ENCODE measurements at regions not wholly inside any gene's neighbourhood (a gene's known extent, or its start where the extent isn't known, plus 50 kb on each side); places are given as distances from the start of the nearest gene placed in this dataset.

GRCh38 chr14:97655169-97655948 lies 858.2 kb downstream of the VRK1 start:
- DNase-seq (ENCODE audit: low spot score): no peak

GRCh38 chr14:97657609-97658008 lies 860.4 kb downstream of the VRK1 start:
- no peak for DNase-seq (ENCODE audit: low spot score)

- no peak for DNase-seq (ENCODE audit: low spot score)
Observed at GRCh38 chr14:97687944-97688630, 890.9 kb downstream of the VRK1 start.

DNA sequence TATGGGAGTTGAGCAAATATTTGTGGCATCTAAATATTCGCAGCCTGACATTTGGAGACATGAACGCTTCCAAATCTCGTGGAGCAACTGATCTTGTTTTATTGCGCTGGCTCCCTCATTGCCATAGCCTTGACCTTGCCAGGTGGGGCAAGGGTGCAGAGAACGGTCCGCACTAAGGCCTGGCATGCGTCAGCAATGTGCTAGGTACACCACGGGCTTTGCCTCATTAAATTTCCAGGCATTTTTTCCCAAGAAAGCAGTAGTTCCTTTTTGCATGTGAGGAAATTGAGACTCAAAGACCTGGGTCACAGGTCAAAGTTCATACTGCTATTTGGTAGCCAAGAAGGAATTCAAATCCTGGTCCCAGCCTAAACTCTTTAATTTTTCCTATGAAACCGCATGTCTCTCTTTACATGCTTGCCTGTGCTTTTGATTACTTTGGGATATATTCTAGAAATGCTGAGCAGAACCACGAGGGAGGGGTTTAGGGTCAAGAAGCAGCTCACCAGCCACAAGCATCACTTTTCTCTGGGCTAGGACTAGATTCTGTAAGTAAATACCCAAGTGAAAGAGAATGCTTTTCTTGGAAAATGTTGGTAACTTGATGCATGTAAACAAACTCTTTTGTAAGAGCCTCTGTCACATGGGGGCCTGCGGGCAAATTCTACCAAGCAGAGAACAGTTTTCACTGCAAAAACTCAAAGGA lies 891.6 kb downstream of the VRK1 start:
- DNase-seq (ENCODE audit: low spot score): no peak

- DNase-seq (ENCODE audit: low spot score): no peak
Observed at GRCh38 chr14:97692084-97692483, 894.9 kb downstream of the VRK1 start.

GRCh38 chr14:97695456-97695981 lies 898.3 kb downstream of the VRK1 start:
- no peak for DNase-seq (ENCODE audit: low spot score)

DNA sequence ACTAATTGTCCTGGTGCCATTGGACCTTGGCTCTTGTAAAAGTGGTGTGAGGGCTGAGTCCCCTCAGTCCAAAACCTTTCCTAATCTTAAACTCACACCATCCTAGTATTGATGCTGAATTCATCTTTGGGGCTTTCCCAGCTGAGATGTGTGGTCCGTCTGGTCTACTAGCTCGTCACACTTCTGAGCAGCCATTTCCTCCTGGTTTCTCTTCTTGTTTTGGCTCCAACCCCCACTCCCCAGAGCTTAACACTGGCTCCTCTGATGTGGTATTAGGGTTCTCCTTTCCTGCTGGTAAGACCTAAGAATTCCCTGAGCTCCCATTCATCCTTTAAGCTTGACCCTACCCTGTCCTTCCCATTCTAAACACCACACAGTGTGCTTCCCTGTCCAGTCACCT lies 900.6 kb downstream of the VRK1 start:
- DNase-seq (ENCODE audit: low spot score): no peak

DNA sequence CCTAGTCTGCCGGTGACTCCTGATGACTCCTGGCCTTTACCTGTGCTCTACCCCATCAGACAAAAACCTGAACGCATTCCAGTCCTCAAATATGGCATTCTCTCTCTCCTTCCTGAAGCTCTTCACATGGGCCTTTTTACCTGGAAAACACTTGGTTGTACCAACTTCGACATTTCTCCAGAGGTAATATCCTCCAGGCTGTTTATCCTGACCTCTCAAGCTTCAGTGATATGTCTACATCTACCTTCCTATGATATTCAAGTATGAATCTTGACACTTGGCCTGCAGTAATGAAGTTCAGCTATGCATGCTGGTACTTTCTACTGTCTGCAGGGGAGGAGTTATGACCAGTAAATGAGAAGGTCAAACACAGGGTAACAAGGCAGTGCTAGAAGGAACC lies 901.8 kb downstream of the VRK1 start:
- no peak for DNase-seq (ENCODE audit: low spot score)

- DNase-seq (ENCODE audit: low spot score): no peak
Observed at GRCh38 chr14:97703006-97703760, 906.0 kb downstream of the VRK1 start.

DNA sequence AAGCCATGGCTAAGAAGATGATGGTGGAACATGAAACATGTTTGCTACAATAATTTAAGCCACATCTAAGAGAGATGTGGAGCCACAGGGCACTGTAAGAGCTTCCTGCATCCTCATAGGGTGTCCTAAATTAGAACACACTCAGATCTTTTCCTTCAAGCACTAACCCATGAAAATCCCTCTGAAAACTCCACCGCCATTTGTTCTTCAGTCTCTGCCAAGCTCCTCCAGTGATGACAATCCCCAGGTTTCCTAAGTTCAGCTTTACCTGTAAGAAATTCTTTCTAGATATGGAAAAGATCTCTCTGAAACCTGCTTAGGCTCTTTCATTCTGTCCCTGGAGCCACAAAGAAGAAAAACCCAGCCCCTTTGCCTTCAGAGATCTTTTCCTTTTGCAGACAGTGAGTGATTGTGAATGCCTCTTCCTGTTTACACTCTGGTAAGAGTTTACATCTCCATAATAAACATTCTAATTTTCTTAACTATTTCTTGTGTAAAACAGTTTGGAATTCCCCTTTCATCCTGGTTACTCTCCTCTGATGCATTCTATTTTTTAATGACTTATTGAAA lies 907.2 kb downstream of the VRK1 start:
- DNase-seq (ENCODE audit: low spot score): no peak

- DNase-seq (ENCODE audit: low spot score): no peak
Observed at GRCh38 chr14:97705107-97705506, 907.9 kb downstream of the VRK1 start.

DNA sequence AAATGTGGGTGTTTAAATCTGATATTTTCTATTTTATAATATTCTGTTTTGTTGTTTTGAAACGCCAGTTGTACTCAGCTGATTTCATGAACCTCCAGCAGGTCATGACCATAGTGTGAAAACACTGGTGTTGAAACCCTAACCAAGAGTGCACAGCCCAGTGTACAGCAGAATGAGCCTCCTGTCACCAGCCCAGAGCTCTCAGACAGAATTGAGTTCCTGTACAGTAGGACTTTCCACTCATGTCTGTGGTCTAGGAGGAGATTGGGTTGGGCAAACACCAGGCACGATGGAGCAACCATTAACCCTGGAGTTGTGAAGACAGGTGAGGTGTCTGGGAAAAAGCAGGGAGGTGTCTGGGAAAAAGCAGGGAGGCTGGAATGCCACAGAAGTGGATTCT lies 908.8 kb downstream of the VRK1 start:
- no peak for DNase-seq (ENCODE audit: low spot score)

- DNase-seq (ENCODE audit: low spot score): no peak
Observed at GRCh38 chr14:97706819-97707218, 909.6 kb downstream of the VRK1 start.

GRCh38 chr14:97707603-97708002 lies 910.4 kb downstream of the VRK1 start:
- DNase-seq (ENCODE audit: low spot score): no peak

- DNase-seq (ENCODE audit: low spot score): no peak
Observed at GRCh38 chr14:97709552-97709951, 912.4 kb downstream of the VRK1 start.

DNA sequence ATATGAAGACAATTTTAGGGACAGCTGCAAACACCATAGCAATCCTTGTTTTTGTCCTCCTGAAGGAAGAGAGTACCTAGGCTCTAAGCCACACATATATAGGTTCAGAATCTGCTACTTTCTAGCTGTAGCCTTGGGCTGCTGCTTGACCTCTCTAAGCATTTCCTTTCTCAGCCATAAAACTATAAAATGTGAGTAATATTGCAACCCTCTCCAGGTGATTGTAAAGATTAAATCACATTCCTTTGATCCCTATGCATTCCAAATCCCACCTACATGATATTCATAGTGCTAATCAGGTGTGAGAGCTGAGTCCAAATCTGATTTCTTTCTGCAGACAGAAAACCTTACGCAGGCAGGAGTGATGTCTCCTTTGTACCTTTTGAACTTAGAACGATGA lies 913.5 kb downstream of the VRK1 start:
- no peak for DNase-seq (ENCODE audit: low spot score)

GRCh38 chr14:97712471-97712870 lies 915.3 kb downstream of the VRK1 start:
- DNase-seq (ENCODE audit: low spot score): no peak

GRCh38 chr14:97713023-97713422 lies 915.8 kb downstream of the VRK1 start:
- DNase-seq (ENCODE audit: low spot score): no peak

DNA sequence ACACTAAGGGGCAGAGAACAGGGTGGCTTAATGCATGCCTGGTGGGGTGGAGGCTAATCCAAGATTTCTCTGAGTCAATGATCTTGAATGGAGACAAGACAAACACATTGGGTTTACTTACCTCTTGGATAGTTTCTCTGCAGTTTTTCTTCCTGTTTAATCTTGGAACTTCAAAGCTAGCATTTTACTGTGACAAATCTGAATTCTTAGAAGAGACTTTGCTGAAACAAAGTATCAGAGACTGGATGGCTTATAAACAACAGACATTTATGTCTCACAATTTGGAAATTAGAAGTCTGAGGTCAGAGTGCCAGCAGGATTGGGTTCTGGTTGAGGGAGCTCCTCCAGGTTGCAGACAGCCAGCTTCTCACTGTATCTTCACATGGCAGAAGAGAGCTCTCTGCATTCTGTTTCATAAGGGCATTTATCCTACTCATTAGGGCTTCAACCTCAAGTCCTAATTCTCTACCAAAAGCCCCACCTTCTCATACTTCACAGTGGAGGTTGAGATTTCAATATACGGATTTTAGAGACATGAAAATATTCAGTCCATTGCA lies 921.8 kb downstream of the VRK1 start:
- DNase-seq (ENCODE audit: low spot score): no peak

DNA sequence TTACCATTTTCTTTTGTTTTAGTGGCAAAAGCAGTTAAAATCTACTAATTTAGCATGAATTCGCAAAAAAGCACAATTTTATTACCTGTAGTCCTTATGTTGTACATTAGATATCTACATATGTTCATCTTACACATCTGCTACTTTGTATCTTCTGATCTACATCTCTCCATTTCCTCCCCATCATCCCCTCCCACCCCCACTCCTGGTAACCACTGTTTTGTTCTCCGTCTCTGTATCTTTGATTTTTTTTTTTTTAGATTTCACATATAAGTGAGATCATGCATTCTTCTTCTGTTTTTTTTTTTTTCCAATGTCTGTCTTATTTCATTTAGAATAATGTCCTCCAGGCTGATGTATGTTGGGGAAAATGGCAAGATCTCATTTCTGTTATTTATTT lies 922.7 kb downstream of the VRK1 start:
- DNase-seq (ENCODE audit: low spot score): no peak

DNA sequence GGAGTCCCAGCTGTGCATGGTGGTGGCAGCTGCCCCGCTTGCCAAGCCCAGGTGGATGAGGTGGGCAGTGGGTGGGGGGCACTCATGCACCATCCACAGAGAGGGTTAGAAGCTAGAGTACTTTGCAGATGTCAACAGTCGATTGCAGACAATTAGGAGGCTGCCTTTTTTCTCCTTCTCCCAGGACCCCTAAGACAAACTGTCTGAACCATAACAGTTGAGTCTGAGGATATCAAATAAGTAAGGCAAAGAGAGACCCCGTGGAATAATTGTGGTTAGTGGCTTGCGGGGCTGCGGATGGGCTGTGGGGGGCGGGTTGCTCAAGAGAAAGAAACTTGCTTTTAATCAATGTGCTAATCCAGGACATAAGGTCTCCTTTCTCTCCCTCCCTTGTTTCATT lies 926.2 kb downstream of the VRK1 start:
- DNase-seq (ENCODE audit: low spot score): no peak

Data from AG08396 (cell line).